Body of pancreas (tissue), 4 donors: ENCODE measurements at regions not wholly inside any gene's neighbourhood (a gene's known extent, or its start where the extent isn't known, plus 50 kb on each side); places are given as distances from the start of the nearest gene placed in this dataset.

ENCODE experiments used
- CTCF ChIP-seq, 7 experiments: fragments of 450-650 bp in 4 of 7; fragments of 200-600 bp in 3 of 7; sonication (generic) in 3 of 7; IDR thresholded peaks; one replicate each; pipeline ENCODE4 v1.5.1; 2016 to 2019; ENCODE audit warnings: antibody characterized with exemption in 7 of 7
- POLR2A ChIP-seq, 3 donors: fragments of 450-650 bp; IDR thresholded peaks; one replicate each; pipeline ENCODE4 v1.6.1; 2016; ENCODE audit warnings: antibody characterized with exemption in 3 of 3, mild to moderate bottlenecking in 2 of 3

DNA sequence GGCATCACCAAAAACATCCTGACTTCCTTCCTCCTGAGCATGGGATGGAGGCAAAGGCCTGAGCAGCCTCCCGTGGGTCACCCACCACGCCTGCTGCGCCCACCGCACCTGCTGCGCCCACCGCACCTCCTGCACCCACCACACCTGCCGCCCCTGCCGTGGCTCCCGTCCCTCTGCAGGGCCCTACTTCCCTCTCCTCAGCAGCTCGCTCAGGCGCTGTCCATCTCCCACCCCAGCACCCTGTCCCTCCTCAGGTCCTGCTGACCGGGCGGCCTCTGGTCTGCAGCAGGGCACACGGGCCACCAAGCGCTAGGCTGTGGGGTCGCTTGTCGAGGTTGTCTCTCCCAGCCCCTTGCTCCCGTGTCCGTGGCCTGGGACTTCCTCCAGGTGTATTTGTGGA is 72.7 kb upstream of the SLCO4A1 start:
- TF ChIP-seq CTCF (IDR thresholded peaks at IDR 0.05) (no peak), POLR2A (IDR thresholded peaks at IDR 0.05) (no peak)
